A549 (cell line): ENCODE measurements at regions not wholly inside any gene's neighbourhood (a gene's known extent, or its start where the extent isn't known, plus 50 kb on each side); places are given as distances from the start of the nearest gene placed in this dataset.
A peak's percentile ranks its signal among the peaks of the same experiment; 100 is the strongest.

ENCODE experiments used
- ATAC-seq, 2 experiments: fragments of 200-7000 bp in 1 of 2; fragments of >200 bp in 1 of 2; cut with Nextera tagmentation in 1 of 2; cut with Tn5 transposase in 1 of 2; 3 replicates each; pipeline versions ENCODE4 v1.8.0 to v1.9.1; 2018 to 2020; ENCODE audit warnings: mild to moderate bottlenecking in 1 of 2, moderate library complexity in 1 of 2
- CTCF ChIA-PET: fragments of 300-600 bp; sonication (Branson Sonifier 250); formaldehyde crosslinking; extraction: SDS; loops from one replicate; lab custom pipeline; 2021; ENCODE audit warnings: antibody characterized with exemption, inconsistent platforms; lab: Yijun Ruan, JAX
- POLR2A ChIA-PET: fragments of 350-600 bp; formaldehyde crosslinking; extraction: SDS; loops from one replicate; lab custom pipeline; 2021; ENCODE audit warnings: antibody characterized with exemption, inconsistent platforms; lab: Yijun Ruan, JAX
- DNase-seq, 2 experiments: peaks; one replicate each; pipeline versions ENCODE4 v3.0.0 to v3.0.0-alpha.2; 2011 to 2016; ENCODE audit warnings: low read depth in 1 of 2, low spot score in 1 of 2
- FAIRE-seq: peaks from 2 replicates; lab custom pipeline; 2011; peaks lifted over from hg19 to GRCh38; lab: Jason Lieb, UNC
- H3K27ac ChIP-seq, 2 experiments: fragments of >200 bp; sonication (Bioruptor Twin); formaldehyde crosslinking; 3 replicates each; pipeline ENCODE4 v1.5.1; 2016 to 2017
- H3K4me1 ChIP-seq: fragments of >200 bp; sonication (Bioruptor Twin); formaldehyde crosslinking; 3 replicates; pipeline ENCODE4 v1.6.1; 2016
- H3K4me2 ChIP-seq: fragments of >200 bp; sonication (Bioruptor Twin); formaldehyde crosslinking; 3 replicates; pipeline ENCODE4 v1.6.1; 2016
- H3K4me3 ChIP-seq: fragments of >200 bp; sonication (Bioruptor Twin); formaldehyde crosslinking; 3 replicates; pipeline ENCODE4 v1.5.1; 2016
- H3K9me3 ChIP-seq: fragments of >200 bp; sonication (Bioruptor Twin); formaldehyde crosslinking; 3 replicates; pipeline ENCODE4 v1.6.1; 2016
- BHLHE40 ChIP-seq: IDR thresholded peaks from 2 replicates; pipeline ENCODE4 v1.6.1; 2012; ENCODE audit warnings: low read depth, low read length, inconsistent platforms
- CBX2 ChIP-seq: fragments of 200-600 bp; sonication (generic); IDR thresholded peaks from 2 replicates; pipeline ENCODE4 v1.6.1; 2016; ENCODE audit warnings: low read depth, mild to moderate bottlenecking, borderline replicate concordance
- CEBPB ChIP-seq, 2 experiments: fragments of >200 bp in 1 of 2; sonication (Bioruptor Twin) in 1 of 2; formaldehyde crosslinking in 1 of 2; IDR thresholded peaks; 2 replicates each; pipeline ENCODE4 v1.6.1; 2012 to 2016
- EHF ChIP-seq: fragments of 250-450 bp; sonication (Bioruptor Pico); IDR thresholded peaks from 2 replicates; pipeline ENCODE4 v1.5.0; 2020; ENCODE audit warnings: mild to moderate bottlenecking
- EHMT2 ChIP-seq: fragments of 200-600 bp; sonication (generic); IDR thresholded peaks from 2 replicates; pipeline ENCODE4 v1.6.1; 2016; ENCODE audit warnings: antibody characterized with exemption, low read depth, mild to moderate bottlenecking, moderate library complexity
- ESRRA ChIP-seq: fragments of 150-350 bp; IDR thresholded peaks from 2 replicates; pipeline ENCODE4 v1.6.1; 2014; ENCODE audit warnings: mild to moderate bottlenecking, low read length, borderline replicate concordance
- FOSB ChIP-seq: fragments of 250-450 bp; sonication (Bioruptor Pico); IDR thresholded peaks from 2 replicates; pipeline ENCODE4 v1.5.0; 2020; ENCODE audit warnings: mild to moderate bottlenecking, moderate library complexity
- HDAC2 ChIP-seq: fragments of 200-600 bp; sonication (generic); IDR thresholded peaks from 2 replicates; pipeline ENCODE4 v1.6.1; 2016
- HES2 ChIP-seq: fragments of >200 bp; sonication (Bioruptor Twin); formaldehyde crosslinking; IDR thresholded peaks from 2 replicates; pipeline ENCODE4 v1.6.1; 2016
- HEYL ChIP-seq: fragments of 250-450 bp; sonication (Bioruptor Pico); IDR thresholded peaks from 2 replicates; pipeline ENCODE4 v1.8.0; 2021; ENCODE audit warnings: mild to moderate bottlenecking, moderate library complexity
- HOXA7 ChIP-seq: fragments of 250-450 bp; sonication (Bioruptor Pico); IDR thresholded peaks from 2 replicates; pipeline ENCODE4 v1.5.0; 2020; ENCODE audit warnings: mild to moderate bottlenecking, moderate library complexity
- HOXB13 ChIP-seq: fragments of 250-450 bp; sonication (Bioruptor Pico); IDR thresholded peaks from 2 replicates; pipeline ENCODE4 v1.5.0; 2020; ENCODE audit warnings: low read depth, mild to moderate bottlenecking, moderate library complexity
- HOXB5 ChIP-seq: fragments of 250-450 bp; sonication (Bioruptor Pico); IDR thresholded peaks from 2 replicates; pipeline ENCODE4 v1.5.0; 2020; ENCODE audit warnings: mild to moderate bottlenecking, moderate library complexity
- KDM5A ChIP-seq: fragments of 200-600 bp; sonication (generic); IDR thresholded peaks from 2 replicates; pipeline ENCODE4 v1.6.1; 2016; ENCODE audit warnings: antibody characterized with exemption, mild to moderate bottlenecking
- MAFK ChIP-seq: fragments of 450-650 bp; IDR thresholded peaks from 2 replicates; pipeline ENCODE4 v1.6.1; 2014; ENCODE audit not compliant: partially characterized antibody
- MAZ ChIP-seq: fragments of 150-350 bp; IDR thresholded peaks from 2 replicates; pipeline ENCODE4 v1.6.1; 2014; ENCODE audit warnings: antibody characterized with exemption, low read depth, low read length, borderline replicate concordance
- NFE2L2 ChIP-seq: fragments of 150-350 bp; conservative IDR thresholded peaks from 2 replicates; pipeline ENCODE4 v1.6.1; 2014; ENCODE audit warnings: low read length
- NR3C1 ChIP-seq: fragments of >200 bp; sonication (Bioruptor Twin); formaldehyde crosslinking; IDR thresholded peaks from 3 replicates; pipeline ENCODE4 v1.6.1; 2017
- PHF8 ChIP-seq: fragments of 200-600 bp; sonication (generic); IDR thresholded peaks from 2 replicates; pipeline ENCODE4 v1.6.1; 2016; ENCODE audit warnings: low read depth, mild to moderate bottlenecking, antibody characterized with exemption, moderate library complexity, borderline replicate concordance
- RAD21 ChIP-seq, 2 experiments: fragments of >200 bp in 1 of 2; sonication (Bioruptor Twin) in 1 of 2; formaldehyde crosslinking in 1 of 2; IDR thresholded peaks in 1 of 2; conservative IDR thresholded peaks in 1 of 2; 2 replicates in 1 of 2; 3 replicates in 1 of 2; pipeline ENCODE4 v1.6.1; 2012 to 2018; ENCODE audit warnings: inconsistent platforms in 1 of 2
- RARB ChIP-seq: fragments of 250-450 bp; sonication (Bioruptor Pico); IDR thresholded peaks from 2 replicates; pipeline ENCODE4 v1.8.0; 2021; ENCODE audit warnings: mild to moderate bottlenecking, moderate library complexity
- SMC3 ChIP-seq: fragments of >200 bp; sonication (Bioruptor Twin); formaldehyde crosslinking; IDR thresholded peaks from 3 replicates; pipeline ENCODE4 v1.6.1; 2018; ENCODE audit warnings: inconsistent platforms
- TP53 ChIP-seq: fragments of 250-450 bp; sonication (Bioruptor Pico); IDR thresholded peaks from 2 replicates; pipeline ENCODE4 v1.5.0; 2021; ENCODE audit warnings: mild to moderate bottlenecking, moderate library complexity
- USF2 ChIP-seq: fragments of 450-650 bp; IDR thresholded peaks from 2 replicates; pipeline ENCODE4 v1.6.1; 2014; ENCODE audit warnings: antibody characterized with exemption
- ZFP36 ChIP-seq: fragments of 450-650 bp; IDR thresholded peaks from 2 replicates; pipeline ENCODE4 v1.6.1; 2014; ENCODE audit warnings: borderline replicate concordance; ENCODE audit not compliant: partially characterized antibody
- WGBS: methylation state at CpG from one replicate; pipeline ENCODE4 v1.1.6; 2017; ENCODE audit errors: missing lambda C conversion rate; 5-methylcytosine and 5-hydroxymethylcytosine counted together
- TF ChIP-seq, protein P1 (sequence below): fragments of 250-450 bp; sonication (Bioruptor Pico); IDR thresholded peaks from 2 replicates; pipeline ENCODE4 v1.5.0; 2021; ENCODE audit warnings: mild to moderate bottlenecking, moderate library complexity, borderline replicate concordance
- TF ChIP-seq, protein P2 (sequence below): IDR thresholded peaks from 2 replicates; pipeline ENCODE4 v1.6.1; 2012

GRCh38 chr2:88331239-88331638 lies 121.3 kb downstream of the FOXI3 start:
- DNase-seq = no peak
- ChIA-PET CTCF (interaction anchor here (1.8 to 1.9 kb wide), 2 partner anchors 19 to 20 kb away, joined by 3 to 5 read pairs; no protein-coding TSS in a partner anchor), POLR2A (no interaction called here)
- Histone ChIP-seq H3K4me2 (no peak overlapping the region), H3K4me1 (no peaks in the 10 kb centered on the region), H3K4me3 (no peak overlapping the region), H3K9me3 (no peaks in the 10 kb centered on the region; the same call in 2 of the 3 replicates), H3K27ac (no peak overlapping the region)
- 0% methylated on average over 1 of the region's 1 CpG for WGBS
- no peak for TF ChIP-seq NR3C1
- no peak for TF ChIP-seq HOXA7 (CRISPR knock-in tag)
- TF ChIP-seq PHF8 = no peak
- TF ChIP-seq FOSB (CRISPR knock-in tag) = no peak
- no peak for TF ChIP-seq RAD21 (conservative IDR thresholded peaks at IDR 0.05 in 1 of 2, IDR thresholded peaks at IDR 0.05 in 1 of 2)
- TF ChIP-seq BHLHE40 = no peak
- no peak for TF ChIP-seq MAFK
- TF ChIP-seq RARB (CRISPR knock-in tag) = no peak
- TF ChIP-seq MAZ = no peak
- TF ChIP-seq EHMT2 = no peak
- TF ChIP-seq HOXB13 (CRISPR knock-in tag) = no peak
- no peak for TF ChIP-seq HES2
- TF ChIP-seq, protein P1, sequence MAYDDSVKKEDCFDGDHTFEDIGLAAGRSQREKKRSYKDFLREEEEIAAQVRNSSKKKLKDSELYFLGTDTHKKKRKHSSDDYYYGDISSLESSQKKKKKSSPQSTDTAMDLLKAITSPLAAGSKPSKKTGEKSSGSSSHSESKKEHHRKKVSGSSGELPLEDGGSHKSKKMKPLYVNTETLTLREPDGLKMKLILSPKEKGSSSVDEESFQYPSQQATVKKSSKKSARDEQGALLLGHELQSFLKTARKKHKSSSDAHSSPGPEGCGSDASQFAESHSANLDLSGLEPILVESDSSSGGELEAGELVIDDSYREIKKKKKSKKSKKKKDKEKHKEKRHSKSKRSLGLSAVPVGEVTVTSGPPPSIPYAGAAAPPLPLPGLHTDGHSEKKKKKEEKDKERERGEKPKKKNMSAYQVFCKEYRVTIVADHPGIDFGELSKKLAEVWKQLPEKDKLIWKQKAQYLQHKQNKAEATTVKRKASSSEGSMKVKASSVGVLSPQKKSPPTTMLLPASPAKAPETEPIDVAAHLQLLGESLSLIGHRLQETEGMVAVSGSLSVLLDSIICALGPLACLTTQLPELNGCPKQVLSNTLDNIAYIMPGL (CRISPR knock-in tag) = no peak
- no peak for TF ChIP-seq SMC3
- TF ChIP-seq HDAC2 = no peak
- no peak for TF ChIP-seq EHF (CRISPR knock-in tag)
- TF ChIP-seq TP53 = no peak
- ATAC-seq = no peak
- FAIRE-seq = no peak

DNA sequence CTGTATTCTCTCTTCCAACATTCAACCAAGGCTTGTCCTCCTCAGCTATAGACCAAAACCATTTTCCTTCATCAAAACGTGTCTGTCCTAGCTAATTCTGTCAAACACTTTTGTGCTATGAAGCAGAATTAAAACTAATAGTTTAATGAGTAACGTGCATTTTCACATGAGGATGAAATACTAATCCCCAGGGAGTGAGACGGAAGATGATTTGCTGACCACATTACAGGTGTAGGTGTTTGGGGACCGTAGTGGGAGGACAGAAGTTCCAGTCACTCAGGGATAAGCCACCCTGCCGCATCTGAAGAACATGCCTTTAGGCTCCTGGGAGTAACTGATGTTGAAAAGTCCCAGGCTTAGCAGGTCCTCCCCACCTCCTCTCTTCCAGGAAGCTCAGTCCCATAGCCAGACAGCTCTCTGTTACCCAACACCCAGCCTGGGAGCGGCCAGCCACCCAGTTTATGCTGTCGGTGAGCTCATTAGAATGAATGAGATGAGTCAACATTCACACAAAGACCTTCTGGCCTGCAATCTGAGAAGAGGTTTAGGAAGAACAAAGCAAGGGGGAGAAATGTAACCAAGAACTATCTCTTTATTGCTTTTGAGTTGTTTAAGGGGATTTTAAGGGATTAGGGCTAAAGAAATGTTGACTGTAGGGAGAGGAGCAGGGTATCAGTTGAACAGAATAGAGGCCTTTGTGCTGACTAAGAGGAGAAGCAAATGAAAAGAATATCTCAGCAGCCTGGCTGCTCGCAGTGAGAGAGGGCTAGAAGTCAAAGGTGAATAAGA lies 122.5 kb downstream of the FOXI3 start:
- Histone ChIP-seq H3K27ac (no peak overlapping the region), H3K4me1 (no peaks in the 10 kb centered on the region), H3K4me2 (no peak overlapping the region), H3K9me3 (no peaks in the 10 kb centered on the region; the same call in 2 of the 3 replicates), H3K4me3 (no peak overlapping the region)
- TF ChIP-seq ZFP36 (no peak), NFE2L2 (no peak)
- TF ChIP-seq, protein P2, sequence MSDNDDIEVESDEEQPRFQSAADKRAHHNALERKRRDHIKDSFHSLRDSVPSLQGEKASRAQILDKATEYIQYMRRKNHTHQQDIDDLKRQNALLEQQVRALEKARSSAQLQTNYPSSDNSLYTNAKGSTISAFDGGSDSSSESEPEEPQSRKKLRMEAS = no peak
- DNase-seq (peak in 1 of 2 experiments; percentile 26), FAIRE-seq (no peak), ATAC-seq (peak; percentile 44 to 69; a peak in 4 of 6 replicates)
- 22% methylated on average over 8 of the region's 8 CpGs for WGBS
- CTCF ChIA-PET = interaction anchor here (1.8 kb wide), 1 partner anchor 21 kb away, joined by 5 read pairs; no protein-coding TSS in a partner anchor
- POLR2A ChIA-PET = no interaction called here

DNA sequence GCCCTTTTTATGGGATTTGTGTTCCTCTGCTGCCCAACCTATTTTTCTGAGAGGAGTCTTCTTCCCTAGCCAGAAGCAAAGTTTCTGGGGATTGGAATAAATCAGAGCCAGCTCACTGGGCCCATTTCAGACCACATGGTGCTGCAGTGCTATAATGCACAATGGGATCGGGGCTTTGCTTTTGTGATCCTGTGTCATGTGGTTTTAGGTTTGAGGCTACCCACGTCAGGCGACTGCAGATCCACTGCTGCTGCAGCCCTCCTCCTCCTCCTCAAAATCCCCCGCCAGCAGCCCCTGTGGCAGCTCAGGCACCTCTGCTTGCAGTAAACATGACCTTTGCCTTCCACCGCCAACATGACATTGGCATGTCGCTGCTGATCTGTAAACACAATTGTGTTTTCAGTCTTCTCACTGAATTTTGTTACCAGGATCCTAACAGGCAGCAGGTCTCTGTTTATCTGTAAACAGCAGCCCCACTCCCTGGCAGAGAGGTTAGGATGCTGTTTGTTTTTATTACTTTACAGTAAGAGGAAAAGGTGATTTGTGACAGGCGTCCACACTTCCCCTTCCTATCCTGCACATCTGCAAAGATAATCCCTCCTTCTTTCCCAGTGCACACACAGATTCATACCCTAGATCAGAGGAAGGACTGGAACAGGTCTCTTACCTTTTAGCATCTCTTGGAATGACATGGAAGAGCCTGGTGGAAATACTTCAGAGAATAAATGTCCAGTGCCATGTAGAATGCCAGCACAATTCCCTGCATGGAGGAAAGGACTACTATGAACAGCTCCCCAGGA lies 130.8 kb downstream of the FOXI3 start:
- no peak for DNase-seq
- no peak overlapping the region for H3K27ac ChIP-seq
- ChIA-PET CTCF (interaction anchor here (0.9 kb wide), 1 partner anchor 13 kb away, joined by 3 read pairs; no protein-coding TSS in a partner anchor), POLR2A (no interaction called here)
- ATAC-seq = no peak
- no peak overlapping the region for H3K4me2 ChIP-seq
- H3K9me3 ChIP-seq = no peaks in the 10 kb centered on the region; the same call in 2 of the 3 replicates
- 34% methylated on average over 7 of the region's 7 CpGs for WGBS
- TF ChIP-seq HDAC2 (no peak), HOXB5 (no peak), ESRRA (no peak), CBX2 (no peak), USF2 (no peak), HEYL (CRISPR knock-in tag) (no peak), FOSB (CRISPR knock-in tag) (no peak), CEBPB (IDR thresholded peaks at IDR 0.05) (no peak), KDM5A (no peak)
- FAIRE-seq = no peak
- H3K4me1 ChIP-seq = no peaks in the 10 kb centered on the region
- no peak overlapping the region for H3K4me3 ChIP-seq
